H1 (cell line): ENCODE measurements at regions not wholly inside any gene's neighbourhood (a gene's known extent, or its start where the extent isn't known, plus 50 kb on each side); places are given as distances from the start of the nearest gene placed in this dataset.

Experiments used
- CHD1 ChIP-seq: IDR thresholded peaks from 2 replicates; pipeline ENCODE4 v1.6.1; 2012; ENCODE audit warnings: low read depth, low read length, improper control_type of control experiment
- CTCF ChIP-seq, 3 experiments: IDR thresholded peaks; 1 replicate in 2 of 3; 2 replicates in 1 of 3; pipeline versions ENCODE4 v1.5.1 to v1.6.1; 2011; ENCODE audit warnings: low read length in 3 of 3, mild to moderate bottlenecking in 3 of 3, inconsistent platforms in 2 of 3, low read depth in 1 of 3, moderate library complexity in 1 of 3; ENCODE audit not compliant: insufficient read depth in 1 of 3; ENCODE audit errors: control extremely low read depth in 1 of 3
- EP300 ChIP-seq, 2 experiments: IDR thresholded peaks; 1 replicate in 1 of 2; 2 replicates in 1 of 2; pipeline ENCODE4 v1.6.1; 2011 to 2012; ENCODE audit warnings: low read depth in 2 of 2, low read length in 2 of 2, mild to moderate bottlenecking in 2 of 2, borderline replicate concordance in 1 of 2, inconsistent platforms in 1 of 2, moderate library complexity in 1 of 2
- POLR2A ChIP-seq, 2 experiments: IDR thresholded peaks; 1 replicate in 1 of 2; 2 replicates in 1 of 2; pipeline ENCODE4 v1.6.1; 2011; ENCODE audit warnings: low read depth in 2 of 2, low read length in 2 of 2, mild to moderate bottlenecking in 2 of 2; ENCODE audit errors: control extremely low read depth in 1 of 2
- TF ChIP-seq, protein P1 (sequence below): IDR thresholded peaks from 2 replicates; pipeline ENCODE4 v1.6.1; 2012; ENCODE audit warnings: inconsistent platforms

- TF ChIP-seq CHD1 (no peak), CTCF (IDR thresholded peaks at IDR 0.05; ENCODE audit: control extremely low read depth in 1 of 3, insufficient read depth in 1 of 3, low read depth in 1 of 3, low read length in 3 of 3) (no peak), POLR2A (IDR thresholded peaks at IDR 0.05; ENCODE audit: control extremely low read depth in 1 of 2, low read depth in 2 of 2, low read length in 2 of 2) (no peak), EP300 (IDR thresholded peaks at IDR 0.05; ENCODE audit: borderline replicate concordance in 1 of 2, low read depth in 2 of 2, low read length in 2 of 2) (no peak)
- TF ChIP-seq, protein P1, sequence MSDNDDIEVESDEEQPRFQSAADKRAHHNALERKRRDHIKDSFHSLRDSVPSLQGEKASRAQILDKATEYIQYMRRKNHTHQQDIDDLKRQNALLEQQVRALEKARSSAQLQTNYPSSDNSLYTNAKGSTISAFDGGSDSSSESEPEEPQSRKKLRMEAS: no peak
These were observed 106.1 kb downstream of the MSL3 start for GRCh38 chrX:11864171-11864570.
